Hindlimb muscle (tissue), 1 donor: ENCODE measurements at regions not wholly inside any gene's neighbourhood (a gene's known extent, or its start where the extent isn't known, plus 50 kb on each side); places are given as distances from the start of the nearest gene placed in this dataset.
"Not testable (repeated sequence)": the region's sequence is repeated elsewhere in the genome, so short reads cannot be mapped to it uniquely, and the experiment has no call there.

Source experiments
- DNase-seq: peaks from one replicate; pipeline ENCODE4 v3.0.0-alpha.2; 2013

- no peak for DNase-seq
Measured at GRCh38 chr5:153267506-153267905, 223.0 kb upstream of the GRIA1 start.

GRCh38 chr5:153275695-153276094, 214.8 kb upstream of the GRIA1 start:
- no peak for DNase-seq

GRCh38 chr5:153276151-153276550, 214.3 kb upstream of the GRIA1 start:
- peak; percentile 17 for DNase-seq

- not testable (repeated sequence) for DNase-seq
Measured at GRCh38 chr5:153296251-153296844, 194.1 kb upstream of the GRIA1 start.

GRCh38 chr5:153299891-153300290, 190.6 kb upstream of the GRIA1 start:
- no peak for DNase-seq

GRCh38 chr5:153308282-153308681, 182.2 kb upstream of the GRIA1 start:
- no peak for DNase-seq

GRCh38 chr5:153318556-153318955, 171.9 kb upstream of the GRIA1 start:
- DNase-seq = no peak

GRCh38 chr5:153321478-153321877, 169.0 kb upstream of the GRIA1 start:
- DNase-seq = no peak

GRCh38 chr5:153340139-153340538, 150.3 kb upstream of the GRIA1 start:
- no peak for DNase-seq

- no peak for DNase-seq
Measured at GRCh38 chr5:153340738-153341137, 149.7 kb upstream of the GRIA1 start.

GRCh38 chr5:153342487-153342886, 148.0 kb upstream of the GRIA1 start:
- no peak for DNase-seq

- DNase-seq = peak; percentile 25
Measured at GRCh38 chr5:153347611-153348010, 142.9 kb upstream of the GRIA1 start.

GRCh38 chr5:153350175-153350883, 140.1 kb upstream of the GRIA1 start:
- DNase-seq = no peak

GRCh38 chr5:153352685-153353219, 137.7 kb upstream of the GRIA1 start:
- no peak for DNase-seq

GRCh38 chr5:153357493-153358112, 132.9 kb upstream of the GRIA1 start:
- DNase-seq = no peak

- no peak for DNase-seq
Measured at GRCh38 chr5:153358315-153358976, 132.0 kb upstream of the GRIA1 start.

GRCh38 chr5:153360860-153361259, 129.6 kb upstream of the GRIA1 start:
- no peak for DNase-seq

- DNase-seq = no peak
Measured at GRCh38 chr5:153361735-153362409, 128.6 kb upstream of the GRIA1 start.

- DNase-seq = no peak
Measured at GRCh38 chr5:153365547-153365946, 124.9 kb upstream of the GRIA1 start.

- peak; percentile 76 for DNase-seq
Measured at GRCh38 chr5:153367466-153367865, 123.0 kb upstream of the GRIA1 start.

GRCh38 chr5:153372425-153373129, 117.9 kb upstream of the GRIA1 start:
- no peak for DNase-seq

- no peak for DNase-seq
Measured at GRCh38 chr5:153373130-153373498, 117.4 kb upstream of the GRIA1 start.
